DOHH2 (cell line): ENCODE measurements at regions not wholly inside any gene's neighbourhood (a gene's known extent, or its start where the extent isn't known, plus 50 kb on each side); places are given as distances from the start of the nearest gene placed in this dataset.

Experiments used
- EZH2phosphoT487 ChIP-seq: fragments of 200-600 bp; sonication (generic); IDR thresholded peaks from 2 replicates; pipeline ENCODE4 v1.6.1; 2017; ENCODE audit warnings: borderline replicate concordance, mild to moderate bottlenecking, antibody characterized with exemption, low read length, moderate library complexity, mixed read lengths
- TF ChIP-seq, protein P1 (sequence below): fragments of 200-600 bp; sonication (generic); IDR thresholded peaks from one replicate; pipeline ENCODE4 v1.5.1; 2014; ENCODE audit warnings: antibody characterized with exemption, mild to moderate bottlenecking, low read depth, low read length; ENCODE audit not compliant: poor library complexity, severe bottlenecking

DNA sequence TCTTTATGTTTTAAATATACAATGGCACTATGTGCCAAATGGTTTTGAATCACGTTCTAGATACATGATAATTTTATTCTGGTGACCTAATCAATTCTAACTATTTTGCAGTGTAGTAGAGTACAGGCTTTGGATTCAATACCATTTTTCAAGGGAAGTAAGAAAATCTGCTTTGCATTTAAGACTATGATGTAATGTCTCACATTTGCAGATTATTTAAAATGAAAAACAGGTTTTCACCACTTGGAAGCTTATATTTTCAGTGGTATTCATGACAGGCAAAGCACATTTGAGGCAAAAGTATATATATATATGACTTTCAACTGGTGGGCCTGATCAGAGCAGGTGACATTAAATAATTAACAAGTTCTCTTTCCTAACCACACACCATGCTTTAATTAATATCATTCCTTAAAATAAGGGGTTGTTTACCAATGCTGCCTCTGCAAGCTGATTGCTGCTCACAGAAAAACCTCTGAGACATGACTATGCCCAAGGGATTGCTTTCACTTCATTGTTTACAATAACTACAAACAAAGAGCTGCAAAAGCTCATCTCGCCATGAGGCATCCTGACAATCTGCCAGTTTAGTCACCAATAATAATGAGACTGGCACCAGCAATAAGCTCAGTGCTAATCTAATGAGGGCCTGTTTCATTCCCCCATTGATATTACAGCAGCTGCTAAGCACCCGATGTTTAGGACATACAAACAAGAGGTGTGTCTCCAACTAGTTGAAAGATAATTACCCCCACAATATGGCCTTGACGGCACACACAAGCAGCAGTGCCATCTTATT, 1176.0 kb upstream of the GJE1 start:
- TF ChIP-seq, protein P1, sequence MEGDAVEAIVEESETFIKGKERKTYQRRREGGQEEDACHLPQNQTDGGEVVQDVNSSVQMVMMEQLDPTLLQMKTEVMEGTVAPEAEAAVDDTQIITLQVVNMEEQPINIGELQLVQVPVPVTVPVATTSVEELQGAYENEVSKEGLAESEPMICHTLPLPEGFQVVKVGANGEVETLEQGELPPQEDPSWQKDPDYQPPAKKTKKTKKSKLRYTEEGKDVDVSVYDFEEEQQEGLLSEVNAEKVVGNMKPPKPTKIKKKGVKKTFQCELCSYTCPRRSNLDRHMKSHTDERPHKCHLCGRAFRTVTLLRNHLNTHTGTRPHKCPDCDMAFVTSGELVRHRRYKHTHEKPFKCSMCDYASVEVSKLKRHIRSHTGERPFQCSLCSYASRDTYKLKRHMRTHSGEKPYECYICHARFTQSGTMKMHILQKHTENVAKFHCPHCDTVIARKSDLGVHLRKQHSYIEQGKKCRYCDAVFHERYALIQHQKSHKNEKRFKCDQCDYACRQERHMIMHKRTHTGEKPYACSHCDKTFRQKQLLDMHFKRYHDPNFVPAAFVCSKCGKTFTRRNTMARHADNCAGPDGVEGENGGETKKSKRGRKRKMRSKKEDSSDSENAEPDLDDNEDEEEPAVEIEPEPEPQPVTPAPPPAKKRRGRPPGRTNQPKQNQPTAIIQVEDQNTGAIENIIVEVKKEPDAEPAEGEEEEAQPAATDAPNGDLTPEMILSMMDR: no peak
- TF ChIP-seq EZH2phosphoT487: no peak
